ENCODE measurements at regions not wholly inside any gene's neighbourhood (a gene's known extent, or its start where the extent isn't known, plus 50 kb on each side); places are given as distances from the start of the nearest gene placed in this dataset.

GRCh38 chrX:7704205-7704604 is 138.8 kb upstream of the VCX start:
- H3K36me3 ChIP-seq (ENCODE audit: insufficient read depth, insufficient read length, low read length), result no peaks in the 10 kb centered on the region
- no peak for DNase-seq (ENCODE audit: low read depth, low spot score)
- no peak overlapping the region for H3K4me3 ChIP-seq (ENCODE audit: insufficient read length, low read depth)
- H3K27me3 ChIP-seq (ENCODE audit: insufficient read depth, insufficient read length), result no peaks in the 10 kb centered on the region
- no peak overlapping the region for H3K9ac ChIP-seq (ENCODE audit: insufficient read length, low read depth)
- no peaks in the 10 kb centered on the region for H3K9me3 ChIP-seq (ENCODE audit: insufficient read depth, low read length)
- no peaks in the 10 kb centered on the region for H3K4me1 ChIP-seq (ENCODE audit: insufficient read depth, insufficient read length)
- TF ChIP-seq YY1 (IDR thresholded peaks at IDR 0.05; ENCODE audit: insufficient read depth, insufficient read length) (no peak), SUZ12 (IDR thresholded peaks at IDR 0.05; ENCODE audit: extremely low read depth, insufficient read depth, insufficient read length) (no peak), ZNF274 (IDR thresholded peaks at IDR 0.05; ENCODE audit: low read depth, low read length) (no peak)

- no peak for TF ChIP-seq SUZ12 (IDR thresholded peaks at IDR 0.05; ENCODE audit: extremely low read depth, insufficient read depth, insufficient read length)
- no peak for TF ChIP-seq ZNF274 (IDR thresholded peaks at IDR 0.05; ENCODE audit: low read depth, low read length)
- no peak for TF ChIP-seq YY1 (IDR thresholded peaks at IDR 0.05; ENCODE audit: insufficient read depth, insufficient read length)
- Histone ChIP-seq H3K4me3 (ENCODE audit: insufficient read length, low read depth) (no peak overlapping the region), H3K4me1 (ENCODE audit: insufficient read depth, insufficient read length) (no peaks in the 10 kb centered on the region), H3K36me3 (ENCODE audit: insufficient read depth, insufficient read length, low read length) (no peaks in the 10 kb centered on the region), H3K9me3 (ENCODE audit: insufficient read depth, low read length) (no peaks in the 10 kb centered on the region), H3K27me3 (ENCODE audit: insufficient read depth, insufficient read length) (no peaks in the 10 kb centered on the region), H3K9ac (ENCODE audit: insufficient read length, low read depth) (no peak overlapping the region)
- DNase-seq (ENCODE audit: low read depth, low spot score), result no peak
These were observed 144.7 kb upstream of the VCX start for GRCh38 chrX:7698248-7698647.

GRCh38 chrX:7690842-7691241 is 152.1 kb upstream of the VCX start:
- DNase-seq (ENCODE audit: low read depth, low spot score), result peak; percentile 28

GRCh38 chrX:7689791-7690412 is 153.1 kb upstream of the VCX start:
- no peak for DNase-seq (ENCODE audit: low read depth, low spot score)
- no peak for TF ChIP-seq YY1 (IDR thresholded peaks at IDR 0.05; ENCODE audit: insufficient read depth, insufficient read length)
- no peak for TF ChIP-seq ZNF274 (IDR thresholded peaks at IDR 0.05; ENCODE audit: low read depth, low read length)
- TF ChIP-seq SUZ12 (IDR thresholded peaks at IDR 0.05; ENCODE audit: extremely low read depth, insufficient read depth, insufficient read length), result no peak
- Histone ChIP-seq H3K9me3 (ENCODE audit: insufficient read depth, low read length) (no peaks in the 10 kb centered on the region), H3K9ac (ENCODE audit: insufficient read length, low read depth) (no peak overlapping the region), H3K27me3 (ENCODE audit: insufficient read depth, insufficient read length) (no peaks in the 10 kb centered on the region), H3K4me1 (ENCODE audit: insufficient read depth, insufficient read length) (no peaks in the 10 kb centered on the region), H3K4me3 (ENCODE audit: insufficient read length, low read depth) (no peak overlapping the region), H3K36me3 (ENCODE audit: insufficient read depth, insufficient read length, low read length) (no peaks in the 10 kb centered on the region)

More at GRCh38 chrX:7690842-7691241, 152.1 kb upstream of the VCX start:
- Histone ChIP-seq H3K27me3 (ENCODE audit: insufficient read depth, insufficient read length) (no peaks in the 10 kb centered on the region), H3K9ac (ENCODE audit: insufficient read length, low read depth) (no peak overlapping the region), H3K4me1 (ENCODE audit: insufficient read depth, insufficient read length) (no peaks in the 10 kb centered on the region), H3K4me3 (ENCODE audit: insufficient read length, low read depth) (no peak overlapping the region), H3K36me3 (ENCODE audit: insufficient read depth, insufficient read length, low read length) (no peaks in the 10 kb centered on the region), H3K9me3 (ENCODE audit: insufficient read depth, low read length) (no peaks in the 10 kb centered on the region)
- TF ChIP-seq YY1 (IDR thresholded peaks at IDR 0.05; ENCODE audit: insufficient read depth, insufficient read length), result no peak
- TF ChIP-seq ZNF274 (IDR thresholded peaks at IDR 0.05; ENCODE audit: low read depth, low read length), result no peak
- TF ChIP-seq SUZ12 (IDR thresholded peaks at IDR 0.05; ENCODE audit: extremely low read depth, insufficient read depth, insufficient read length), result no peak

GRCh38 chrX:7680181-7680580 is 162.8 kb upstream of the VCX start:
- no peaks in the 10 kb centered on the region for H3K9me3 ChIP-seq (ENCODE audit: insufficient read depth, low read length)
- DNase-seq (ENCODE audit: low read depth, low spot score), result no peak
- H3K9ac ChIP-seq (ENCODE audit: insufficient read length, low read depth), result no peak overlapping the region
- H3K4me3 ChIP-seq (ENCODE audit: insufficient read length, low read depth), result no peak overlapping the region
- TF ChIP-seq YY1 (IDR thresholded peaks at IDR 0.05; ENCODE audit: insufficient read depth, insufficient read length), result no peak
- no peak for TF ChIP-seq ZNF274 (IDR thresholded peaks at IDR 0.05; ENCODE audit: low read depth, low read length)
- no peak for TF ChIP-seq SUZ12 (IDR thresholded peaks at IDR 0.05; ENCODE audit: extremely low read depth, insufficient read depth, insufficient read length)
- no peaks in the 10 kb centered on the region for H3K4me1 ChIP-seq (ENCODE audit: insufficient read depth, insufficient read length)
- no peaks in the 10 kb centered on the region for H3K27me3 ChIP-seq (ENCODE audit: insufficient read depth, insufficient read length)
- H3K36me3 ChIP-seq (ENCODE audit: insufficient read depth, insufficient read length, low read length), result no peaks in the 10 kb centered on the region

- H3K36me3 ChIP-seq (ENCODE audit: insufficient read depth, insufficient read length, low read length), result no peaks in the 10 kb centered on the region
- H3K4me1 ChIP-seq (ENCODE audit: insufficient read depth, insufficient read length), result no peaks in the 10 kb centered on the region
- TF ChIP-seq SUZ12 (IDR thresholded peaks at IDR 0.05; ENCODE audit: extremely low read depth, insufficient read depth, insufficient read length) (no peak), YY1 (IDR thresholded peaks at IDR 0.05; ENCODE audit: insufficient read depth, insufficient read length) (no peak)
- no peak overlapping the region for H3K4me3 ChIP-seq (ENCODE audit: insufficient read length, low read depth)
- no peaks in the 10 kb centered on the region for H3K27me3 ChIP-seq (ENCODE audit: insufficient read depth, insufficient read length)
- DNase-seq (ENCODE audit: low read depth, low spot score), result no peak
- peaks cover 14% of the 10 kb centered on the region; the same call in 1 of the 2 replicates for H3K9me3 ChIP-seq (ENCODE audit: insufficient read depth, low read length)
- H3K9ac ChIP-seq (ENCODE audit: insufficient read length, low read depth), result no peak overlapping the region
These were observed 188.7 kb upstream of the VCX start for GRCh38 chrX:7654316-7654715.

GRCh38 chrX:7647831-7648230 is 195.1 kb upstream of the VCX start:
- Histone ChIP-seq H3K27me3 (ENCODE audit: insufficient read depth, insufficient read length) (no peaks in the 10 kb centered on the region), H3K4me3 (ENCODE audit: insufficient read length, low read depth) (no peak overlapping the region), H3K9me3 (ENCODE audit: insufficient read depth, low read length) (no peaks in the 10 kb centered on the region), H3K9ac (ENCODE audit: insufficient read length, low read depth) (no peak overlapping the region), H3K36me3 (ENCODE audit: insufficient read depth, insufficient read length, low read length) (no peaks in the 10 kb centered on the region), H3K4me1 (ENCODE audit: insufficient read depth, insufficient read length) (no peaks in the 10 kb centered on the region)
- TF ChIP-seq YY1 (IDR thresholded peaks at IDR 0.05; ENCODE audit: insufficient read depth, insufficient read length) (no peak), SUZ12 (IDR thresholded peaks at IDR 0.05; ENCODE audit: extremely low read depth, insufficient read depth, insufficient read length) (no peak)
- DNase-seq (ENCODE audit: low read depth, low spot score), result no peak
